HCT116 (cell line): ENCODE measurements at regions not wholly inside any gene's neighbourhood (a gene's known extent, or its start where the extent isn't known, plus 50 kb on each side); places are given as distances from the start of the nearest gene placed in this dataset.

Experiments
- ATAC-seq: fragments of 200-7000 bp; cut with Tn5 transposase; 2 replicates; pipeline ENCODE4 v1.9.1; 2020; ENCODE audit warnings: mild to moderate bottlenecking, moderate library complexity
- BruUV-seq: library from RNA; stranded (reverse); fragments of 400-500 nt; replicated peaks from 2 replicates; lab custom pipeline; 2021; lab: Mats Ljungman, UMichigan
- CTCF ChIA-PET: fragments of 300-600 bp; sonication (Branson Sonifier 250); formaldehyde crosslinking; loops from one replicate; lab custom pipeline; 2021; ENCODE audit warnings: antibody characterized with exemption; lab: Charles Lee
- POLR2A ChIA-PET: fragments of 300-600, 350-600 bp; sonication (Branson Sonifier 250); formaldehyde crosslinking; loops from one replicate; lab custom pipeline; 2021; ENCODE audit warnings: antibody characterized with exemption; lab: Charles Lee
- RAD21 ChIA-PET, 2 experiments: fragments of 300-600 bp; sonication (Branson Sonifier 250); formaldehyde crosslinking; loops; one replicate each; lab custom pipeline; 2023; ENCODE audit warnings: low total read pairs in 2 of 2; ENCODE audit not compliant: uncharacterized antibody in 2 of 2, unreplicated experiment in 2 of 2, low non-redundant PET in 1 of 2; lab: Charles Lee
- DNase-seq: peaks from one replicate; pipeline ENCODE4 v3.0.0-alpha.2; 2010; ENCODE audit warnings: low read depth, low spot score
- H2AFZ ChIP-seq: fragments of 200-600 bp; shearing (Covaris generic), sonication (generic); 2 replicates; pipeline ENCODE4 v1.6.1; 2017; ENCODE audit warnings: low read depth, mixed run types, mixed read lengths, antibody characterized with exemption, low read length; ENCODE audit not compliant: poor library complexity, severe bottlenecking
- H3K27ac ChIP-seq: 2 replicates; pipeline ENCODE4 v1.5.1; 2012; ENCODE audit warnings: low read depth, low read length
- H3K27me3 ChIP-seq: fragments of 200-600 bp; sonication (generic); 2 replicates; pipeline ENCODE4 v1.6.1; 2016; ENCODE audit warnings: mixed run types, low read length, mixed read lengths; ENCODE audit not compliant: insufficient read depth
- H3K36me3 ChIP-seq, 2 experiments: fragments of 200-500 bp in 1 of 2; fragments of 200-600 bp in 1 of 2; sonication (Bioruptor generic) in 1 of 2; sonication (generic) in 1 of 2; 2 replicates each; pipeline versions ENCODE4 v1.5.1 to v1.6.1; 2014 to 2016; ENCODE audit warnings: low read length in 2 of 2, inconsistent platforms in 1 of 2, mixed read lengths in 1 of 2, mixed run types in 1 of 2; ENCODE audit not compliant: insufficient read depth in 2 of 2, control insufficient read depth in 1 of 2
- H3K4me1 ChIP-seq, 2 experiments: fragments of 200-600 bp in 1 of 2; sonication (generic) in 1 of 2; 2 replicates each; pipeline versions ENCODE4 v1.5.1 to v1.6.1; 2012 to 2017; ENCODE audit warnings: low read length in 2 of 2, inconsistent platforms in 1 of 2, mild to moderate bottlenecking in 1 of 2, mixed read lengths in 1 of 2, mixed run types in 1 of 2, moderate library complexity in 1 of 2; ENCODE audit not compliant: insufficient read depth in 2 of 2, control insufficient read depth in 1 of 2
- H3K4me2 ChIP-seq: fragments of 200-600 bp; sonication (generic); 2 replicates; pipeline ENCODE4 v1.6.1; 2017; ENCODE audit warnings: mixed run types, low read length, mixed read lengths
- H3K4me3 ChIP-seq, 2 experiments: fragments of 200-600 bp in 1 of 2; sonication (generic) in 1 of 2; replicated peaks in 1 of 2; 2 replicates each; pipeline ENCODE4 v1.5.1; 2011 to 2016; ENCODE audit warnings: low read length in 2 of 2, control low read depth in 1 of 2, low read depth in 1 of 2, mild to moderate bottlenecking in 1 of 2, mixed read lengths in 1 of 2, mixed run types in 1 of 2
- H3K79me2 ChIP-seq: fragments of 200-600 bp; sonication (generic); 2 replicates; pipeline ENCODE4 v1.6.1; 2017; ENCODE audit warnings: mild to moderate bottlenecking, mixed run types, low read length, moderate library complexity, mixed read lengths; ENCODE audit not compliant: insufficient read depth
- H3K9ac ChIP-seq: fragments of 200-600 bp; sonication (generic); 2 replicates; pipeline ENCODE4 v1.6.1; 2016; ENCODE audit warnings: low read length, mixed read lengths
- H3K9me2 ChIP-seq: fragments of 200-600 bp; sonication (generic), shearing (Covaris generic); 2 replicates; pipeline ENCODE4 v1.6.1; 2017; ENCODE audit warnings: mixed run types, mild to moderate bottlenecking, moderate library complexity; ENCODE audit not compliant: insufficient read depth
- H3K9me3 ChIP-seq, 2 experiments: fragments of 200-500 bp in 1 of 2; fragments of 200-600 bp in 1 of 2; sonication (Bioruptor generic) in 1 of 2; sonication (generic) in 1 of 2; 2 replicates each; pipeline ENCODE4 v1.6.1; 2014 to 2017; ENCODE audit warnings: low read length in 2 of 2, mixed read lengths in 2 of 2, inconsistent platforms in 1 of 2, low read depth in 1 of 2, mild to moderate bottlenecking in 1 of 2, mixed run types in 1 of 2, moderate library complexity in 1 of 2; ENCODE audit not compliant: control insufficient read depth in 1 of 2, insufficient read depth in 1 of 2
- H4K20me1 ChIP-seq: fragments of 200-600 bp; sonication (generic), shearing (Covaris generic); 2 replicates; pipeline ENCODE4 v1.6.1; 2017; ENCODE audit warnings: mixed run types, mild to moderate bottlenecking, moderate library complexity; ENCODE audit not compliant: insufficient read depth
- EGR1 ChIP-seq: IDR thresholded peaks from 2 replicates; pipeline ENCODE4 v1.6.1; 2012; ENCODE audit warnings: low read depth
- ELF1 ChIP-seq: IDR thresholded peaks from 2 replicates; pipeline ENCODE4 v1.6.1; 2012; ENCODE audit warnings: low read depth, borderline replicate concordance
- EZH2 ChIP-seq: fragments of 200-600 bp; sonication (generic); IDR thresholded peaks from 2 replicates; pipeline ENCODE4 v1.6.1; 2017; ENCODE audit warnings: antibody characterized with exemption, mixed run types
- EZH2phosphoT487 ChIP-seq: fragments of 200-600 bp; IDR thresholded peaks from 2 replicates; pipeline ENCODE4 v1.6.1; 2018; ENCODE audit warnings: antibody characterized with exemption, borderline replicate concordance
- FOSL1 ChIP-seq: IDR thresholded peaks from 2 replicates; pipeline ENCODE4 v1.6.1; 2012; ENCODE audit warnings: low read depth
- JUND ChIP-seq: IDR thresholded peaks from 2 replicates; pipeline ENCODE4 v1.6.1; 2012
- POLR2A ChIP-seq: IDR thresholded peaks from 2 replicates; pipeline ENCODE4 v1.7.0; 2011; ENCODE audit warnings: borderline replicate concordance; ENCODE audit not compliant: insufficient read depth, insufficient read length; ENCODE audit errors: extremely low read depth
- POLR2AphosphoS5 ChIP-seq: IDR thresholded peaks from 2 replicates; pipeline ENCODE4 v1.6.1; 2011; ENCODE audit warnings: mild to moderate bottlenecking, low read depth, low read length, moderate library complexity
- SIN3A ChIP-seq: IDR thresholded peaks from 2 replicates; pipeline ENCODE4 v1.6.1; 2012; ENCODE audit warnings: low read depth
- SP1 ChIP-seq: IDR thresholded peaks from 2 replicates; pipeline ENCODE4 v1.6.1; 2012; ENCODE audit warnings: low read depth
- SRF ChIP-seq: IDR thresholded peaks from 2 replicates; pipeline ENCODE4 v1.6.1; 2012; ENCODE audit warnings: low read depth
- TCF7L2 ChIP-seq: IDR thresholded peaks from 2 replicates; pipeline ENCODE4 v1.7.0; 2011; ENCODE audit warnings: borderline replicate concordance, inconsistent platforms; ENCODE audit not compliant: insufficient read depth, insufficient read length; ENCODE audit errors: extremely low read depth
- YY1 ChIP-seq: IDR thresholded peaks from 2 replicates; pipeline ENCODE4 v1.6.1; 2011; ENCODE audit warnings: low read length, low read depth, moderate library complexity, mild to moderate bottlenecking; ENCODE audit not compliant: insufficient replicate concordance; ENCODE audit errors: extremely low read depth
- ZBTB33 ChIP-seq: IDR thresholded peaks from 2 replicates; pipeline ENCODE4 v1.6.1; 2011; ENCODE audit warnings: mild to moderate bottlenecking, low read length, moderate library complexity; ENCODE audit not compliant: insufficient replicate concordance; ENCODE audit errors: extremely low read depth
- ZFX ChIP-seq: fragments of 450-650 bp; IDR thresholded peaks from 2 replicates; pipeline ENCODE4 v1.6.1; 2017
- ZNF274 ChIP-seq: fragments of 200-500 bp; sonication (Bioruptor generic); IDR thresholded peaks from 2 replicates; pipeline ENCODE4 v1.6.1; 2014; ENCODE audit warnings: mild to moderate bottlenecking, low read depth, low read length, inconsistent platforms
- intact Hi-C: fragments of 100-400 bp; cut with micrococcal nuclease; formaldehyde crosslinking; loops from 2 replicates; pipeline ENCODE4 v1.10.0; 2022
- TF ChIP-seq, protein P1 (sequence below), 3 experiments: fragments of 200-600 bp in 1 of 3; sonication (generic) in 1 of 3; IDR thresholded peaks in 2 of 3; conservative IDR thresholded peaks in 1 of 3; 2 replicates each; pipeline ENCODE4 v1.5.1; 2012 to 2017; ENCODE audit warnings: low read depth in 2 of 3, low read length in 2 of 3, antibody characterized with exemption in 1 of 3, borderline replicate concordance in 1 of 3, control low read depth in 1 of 3, mild to moderate bottlenecking in 1 of 3, mixed read lengths in 1 of 3, mixed run types in 1 of 3, moderate library complexity in 1 of 3; ENCODE audit not compliant: insufficient read depth in 1 of 3

GRCh38 chr6:103107985-103108384 lies 1714.5 kb downstream of the GRIK2 start (continued):
- TF ChIP-seq ZBTB33, result no peak
- no peak for TF ChIP-seq SRF

GRCh38 chr6:103105686-103106085 lies 1712.2 kb downstream of the GRIK2 start:
- ATAC-seq, result no peak
- ChIA-PET RAD21 (interaction anchor here in 1 of 2 experiments (0.6 kb wide), 1 partner anchor 1904 kb away, joined by 3 read pairs; no protein-coding TSS in a partner anchor), CTCF (no interaction called here), POLR2A (no interaction called here)
- intact Hi-C loops, result no loop called here
- Histone ChIP-seq H3K9me2 (no peaks in the 10 kb centered on the region), H3K79me2 (no peaks in the 10 kb centered on the region), H3K27ac (no peak overlapping the region), H3K9ac (no peak overlapping the region), H3K4me1 (no peaks in the 10 kb centered on the region), H3K9me3 (no peaks in the 10 kb centered on the region), H3K4me3 (no peak overlapping the region), H2AFZ (no peak overlapping the region), H3K27me3 (no peaks in the 10 kb centered on the region), H4K20me1 (no peaks in the 10 kb centered on the region), H3K36me3 (no peaks in the 10 kb centered on the region), H3K4me2 (no peak overlapping the region)
- no peak for DNase-seq
- no TSS peak for BruUV-seq
- TF ChIP-seq EZH2phosphoT487 (no peak), ZNF274 (no peak), ELF1 (no peak), ZFX (no peak), JUND (no peak), SP1 (no peak), FOSL1 (no peak), POLR2A (no peak), POLR2AphosphoS5 (no peak), EZH2 (no peak), EGR1 (no peak), SIN3A (no peak), YY1 (no peak), ZBTB33 (no peak), TCF7L2 (no peak)
- TF ChIP-seq, protein P1, sequence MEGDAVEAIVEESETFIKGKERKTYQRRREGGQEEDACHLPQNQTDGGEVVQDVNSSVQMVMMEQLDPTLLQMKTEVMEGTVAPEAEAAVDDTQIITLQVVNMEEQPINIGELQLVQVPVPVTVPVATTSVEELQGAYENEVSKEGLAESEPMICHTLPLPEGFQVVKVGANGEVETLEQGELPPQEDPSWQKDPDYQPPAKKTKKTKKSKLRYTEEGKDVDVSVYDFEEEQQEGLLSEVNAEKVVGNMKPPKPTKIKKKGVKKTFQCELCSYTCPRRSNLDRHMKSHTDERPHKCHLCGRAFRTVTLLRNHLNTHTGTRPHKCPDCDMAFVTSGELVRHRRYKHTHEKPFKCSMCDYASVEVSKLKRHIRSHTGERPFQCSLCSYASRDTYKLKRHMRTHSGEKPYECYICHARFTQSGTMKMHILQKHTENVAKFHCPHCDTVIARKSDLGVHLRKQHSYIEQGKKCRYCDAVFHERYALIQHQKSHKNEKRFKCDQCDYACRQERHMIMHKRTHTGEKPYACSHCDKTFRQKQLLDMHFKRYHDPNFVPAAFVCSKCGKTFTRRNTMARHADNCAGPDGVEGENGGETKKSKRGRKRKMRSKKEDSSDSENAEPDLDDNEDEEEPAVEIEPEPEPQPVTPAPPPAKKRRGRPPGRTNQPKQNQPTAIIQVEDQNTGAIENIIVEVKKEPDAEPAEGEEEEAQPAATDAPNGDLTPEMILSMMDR (IDR thresholded peaks at IDR 0.05 in 2 of 3, conservative IDR thresholded peaks at IDR 0.05 in 1 of 3; ENCODE audit: borderline replicate concordance in 1 of 3, insufficient read depth in 1 of 3, low read depth in 2 of 3, low read length in 2 of 3), result no peak
